ENCODE measurements at regions not wholly inside any gene's neighbourhood (a gene's known extent, or its start where the extent isn't known, plus 50 kb on each side); places are given as distances from the start of the nearest gene placed in this dataset.

- no peak for TF ChIP-seq CTCF (IDR thresholded peaks at IDR 0.05; ENCODE audit: low read length)
- TF ChIP-seq EZH2phosphoT487 (IDR thresholded peaks at IDR 0.05; ENCODE audit: low read length) = no peak
- TF ChIP-seq EZH2 (optimal IDR thresholded peaks at IDR 0.05; ENCODE audit: low read depth, low read length) = no peak
Measured at GRCh38 chr1:208808301-208808700, 564.1 kb upstream of the PLXNA2 start.

All from MM.1S (cell line).